ENCODE measurements at regions not wholly inside any gene's neighbourhood (a gene's known extent, or its start where the extent isn't known, plus 50 kb on each side); places are given as distances from the start of the nearest gene placed in this dataset.

DNA sequence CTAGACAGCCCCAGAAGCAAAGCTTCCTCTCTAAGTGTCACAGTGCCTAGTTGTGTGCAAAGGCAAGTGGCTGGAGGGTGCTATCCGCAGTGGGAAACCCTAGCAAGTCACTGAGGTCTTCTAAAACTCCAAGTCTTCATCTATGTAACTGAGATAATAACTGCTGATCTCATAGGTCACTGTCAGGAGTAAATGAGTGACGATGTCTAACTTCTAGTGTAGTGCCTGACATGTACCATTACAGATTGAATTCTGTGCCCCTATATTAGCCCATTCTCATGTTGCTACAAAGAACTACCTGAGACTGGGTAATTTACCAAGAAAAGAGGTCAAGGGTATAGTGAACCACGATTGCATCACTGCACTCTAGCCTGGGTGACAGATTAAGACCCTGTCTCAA, 253.5 kb upstream of the JARID2 start:
- TF ChIP-seq, protein P1, sequence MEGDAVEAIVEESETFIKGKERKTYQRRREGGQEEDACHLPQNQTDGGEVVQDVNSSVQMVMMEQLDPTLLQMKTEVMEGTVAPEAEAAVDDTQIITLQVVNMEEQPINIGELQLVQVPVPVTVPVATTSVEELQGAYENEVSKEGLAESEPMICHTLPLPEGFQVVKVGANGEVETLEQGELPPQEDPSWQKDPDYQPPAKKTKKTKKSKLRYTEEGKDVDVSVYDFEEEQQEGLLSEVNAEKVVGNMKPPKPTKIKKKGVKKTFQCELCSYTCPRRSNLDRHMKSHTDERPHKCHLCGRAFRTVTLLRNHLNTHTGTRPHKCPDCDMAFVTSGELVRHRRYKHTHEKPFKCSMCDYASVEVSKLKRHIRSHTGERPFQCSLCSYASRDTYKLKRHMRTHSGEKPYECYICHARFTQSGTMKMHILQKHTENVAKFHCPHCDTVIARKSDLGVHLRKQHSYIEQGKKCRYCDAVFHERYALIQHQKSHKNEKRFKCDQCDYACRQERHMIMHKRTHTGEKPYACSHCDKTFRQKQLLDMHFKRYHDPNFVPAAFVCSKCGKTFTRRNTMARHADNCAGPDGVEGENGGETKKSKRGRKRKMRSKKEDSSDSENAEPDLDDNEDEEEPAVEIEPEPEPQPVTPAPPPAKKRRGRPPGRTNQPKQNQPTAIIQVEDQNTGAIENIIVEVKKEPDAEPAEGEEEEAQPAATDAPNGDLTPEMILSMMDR (conservative IDR thresholded peaks at IDR 0.05): no peak
- no peak for TF ChIP-seq EZH2 (IDR thresholded peaks at IDR 0.05; ENCODE audit: low read depth)
